ENCODE measurements at regions not wholly inside any gene's neighbourhood (a gene's known extent, or its start where the extent isn't known, plus 50 kb on each side); places are given as distances from the start of the nearest gene placed in this dataset.

DNA sequence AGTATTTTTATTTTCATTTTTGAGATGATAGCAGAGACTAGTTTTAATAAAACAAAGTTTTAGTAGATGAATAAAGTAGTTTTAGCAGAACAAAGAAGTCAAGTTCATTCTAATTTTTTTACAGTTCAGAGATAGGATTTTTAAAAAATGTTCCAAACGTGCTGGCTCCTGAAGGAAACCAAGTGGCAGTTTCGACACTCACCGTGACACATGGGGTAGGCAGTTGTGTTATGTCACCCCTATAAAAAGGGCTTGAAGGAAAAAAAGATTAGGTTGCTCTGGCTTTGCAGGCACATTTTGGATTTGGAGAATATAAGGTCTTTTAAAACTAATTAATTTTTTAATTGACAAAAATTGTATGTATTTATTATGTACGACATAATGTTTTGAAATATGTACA, 305.2 kb downstream of the NDFIP2 start:
- WGBS, 2 donors (ENCODE audit: extremely low coverage in 2 of 2, insufficient read length in 2 of 2, insufficient replicate concordance in 1 of 2), result no CpG with 5 or more reads among the region's 4 CpGs

DNA sequence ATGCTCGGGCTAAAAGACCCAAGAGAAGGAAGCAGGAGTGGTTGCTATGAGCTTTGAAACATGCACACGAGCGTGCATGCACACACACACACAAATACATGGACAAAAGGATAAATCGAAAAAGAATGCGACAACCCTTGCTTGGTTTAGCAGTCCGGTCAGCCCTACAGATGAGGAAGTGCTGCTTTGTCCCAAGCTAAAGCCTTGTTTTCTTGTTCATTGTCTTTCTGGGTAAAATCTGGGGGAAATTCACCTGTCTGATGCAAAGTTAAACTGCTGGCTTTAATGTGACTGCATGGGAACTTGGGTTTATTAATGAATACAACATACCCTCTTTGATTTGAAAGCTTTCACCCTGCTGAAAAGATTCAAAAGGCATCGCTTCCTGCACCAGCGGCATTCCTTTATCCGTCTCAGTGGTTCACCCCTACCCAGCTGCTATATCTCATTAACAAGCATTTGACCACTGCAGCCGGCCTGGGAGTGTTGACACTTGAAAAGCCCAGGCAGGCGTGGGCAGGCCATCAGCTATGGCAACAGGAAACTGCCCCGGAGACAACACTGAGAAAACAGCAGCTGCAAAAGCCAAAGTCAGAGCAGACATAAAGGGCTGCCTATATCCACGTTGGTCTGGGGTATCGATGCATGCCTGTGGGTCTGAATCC, 301.7 kb downstream of the NDFIP2 start:
- Histone ChIP-seq H2AFZ (ENCODE audit: low read length) (peak overlapping the region; percentile 54), H2BK15ac (ENCODE audit: low read length) (no peak overlapping the region), H3K27ac (replicated peaks; ENCODE audit: low read length) (peak overlapping the region; percentile 81), H3K4me1 (ENCODE audit: control insufficient read depth in 2 of 2, insufficient read depth in 1 of 2, low read depth in 1 of 2, low read length in 2 of 2) (peaks cover 11 to 29% of the 10 kb centered on the region in 2 donors), H3K23ac (ENCODE audit: low read depth, low read length, poor library complexity) (no peak overlapping the region), H2BK5ac (ENCODE audit: low read length) (no peak overlapping the region), H4K8ac (ENCODE audit: low read depth, low read length) (no peak overlapping the region), H3K36me3 (replicated peaks in 1 of 2; ENCODE audit: control insufficient read depth in 2 of 2, insufficient read depth in 2 of 2, low read length in 2 of 2) (no peaks in the 10 kb centered on the region), H3K9me3 (replicated peaks in 1 of 2; ENCODE audit: control insufficient read depth in 2 of 2, insufficient read depth in 1 of 2, low read depth in 1 of 2, low read length in 2 of 2) (peaks cover 0 to 1% of the 10 kb centered on the region in 2 donors), H3K4me2 (ENCODE audit: insufficient read depth, low read length, poor library complexity, severe bottlenecking) (no peak overlapping the region), H3K18ac (ENCODE audit: low read length) (no peak overlapping the region), H3K4me3 (ENCODE audit: low read length in 2 of 2) (peak overlapping the region in 1 of 2 donors; percentile 29), H2AK5ac (ENCODE audit: low read depth, low read length) (no peak overlapping the region), H3K27me3 (ENCODE audit: control insufficient read depth in 3 of 3, insufficient read depth in 3 of 3, low read depth in 1 of 3, low read length in 3 of 3) (no peaks in the 10 kb centered on the region), H2BK12ac (ENCODE audit: low read length) (no peak overlapping the region), H3K79me1 (ENCODE audit: low read depth, low read length) (no peaks in the 10 kb centered on the region), H3K4ac (ENCODE audit: low read length) (no peak overlapping the region), H3K9ac (ENCODE audit: low read depth, low read length, poor library complexity) (no peak overlapping the region), H2BK120ac (ENCODE audit: low read depth, low read length) (no peak overlapping the region), H3K14ac (ENCODE audit: low read length) (no peak overlapping the region), H4K91ac (ENCODE audit: low read depth, low read length, poor library complexity) (no peak overlapping the region)
- WGBS, 2 donors (ENCODE audit: extremely low coverage in 2 of 2, insufficient read length in 2 of 2, insufficient replicate concordance in 1 of 2), result no CpG with 5 or more reads among the region's 14 CpGs
- DNase-seq (ENCODE audit: low spot score), result peak; percentile 85

More for the DNA sequence above, 305.2 kb downstream of the NDFIP2 start:
- no peak overlapping the region for H3K14ac ChIP-seq (ENCODE audit: low read length)
- no peak overlapping the region for H3K18ac ChIP-seq (ENCODE audit: low read length)
- H2AFZ ChIP-seq (ENCODE audit: low read length), result no peak overlapping the region
- H2AK5ac ChIP-seq (ENCODE audit: low read depth, low read length), result no peak overlapping the region
- no peak for DNase-seq (ENCODE audit: low spot score)
- no peak overlapping the region for H3K23ac ChIP-seq (ENCODE audit: low read depth, low read length, poor library complexity)
- H2BK15ac ChIP-seq (ENCODE audit: low read length), result no peak overlapping the region
- no peak overlapping the region for H4K91ac ChIP-seq (ENCODE audit: low read depth, low read length, poor library complexity)
- no peak overlapping the region for H2BK120ac ChIP-seq (ENCODE audit: low read depth, low read length)
- peaks cover 6 to 24% of the 10 kb centered on the region in 2 donors for H3K4me1 ChIP-seq (ENCODE audit: control insufficient read depth in 2 of 2, insufficient read depth in 1 of 2, low read depth in 1 of 2, low read length in 2 of 2)
- H4K8ac ChIP-seq (ENCODE audit: low read depth, low read length), result no peak overlapping the region
- H3K4me3 ChIP-seq (ENCODE audit: low read length in 2 of 2), result no peak overlapping the region
- H2BK5ac ChIP-seq (ENCODE audit: low read length), result no peak overlapping the region
- no peak overlapping the region for H3K9ac ChIP-seq (ENCODE audit: low read depth, low read length, poor library complexity)
- H2BK12ac ChIP-seq (ENCODE audit: low read length), result no peak overlapping the region
- H3K79me1 ChIP-seq (ENCODE audit: low read depth, low read length), result no peaks in the 10 kb centered on the region
- no peak overlapping the region for H3K27ac ChIP-seq (replicated peaks; ENCODE audit: low read length)
- no peak overlapping the region for H3K4me2 ChIP-seq (ENCODE audit: insufficient read depth, low read length, poor library complexity, severe bottlenecking)
- H3K9me3 ChIP-seq (replicated peaks in 1 of 2; ENCODE audit: control insufficient read depth in 2 of 2, insufficient read depth in 1 of 2, low read depth in 1 of 2, low read length in 2 of 2), result peaks cover 3 to 22% of the 10 kb centered on the region in 2 donors
- no peaks in the 10 kb centered on the region for H3K27me3 ChIP-seq (ENCODE audit: control insufficient read depth in 3 of 3, insufficient read depth in 3 of 3, low read depth in 1 of 3, low read length in 3 of 3)
- H3K4ac ChIP-seq (ENCODE audit: low read length), result no peak overlapping the region
- no peaks in the 10 kb centered on the region for H3K36me3 ChIP-seq (replicated peaks in 1 of 2; ENCODE audit: control insufficient read depth in 2 of 2, insufficient read depth in 2 of 2, low read length in 2 of 2)

- Histone ChIP-seq H2AFZ (ENCODE audit: low read length) (peak overlapping the region; percentile 54), H3K4ac (ENCODE audit: low read length) (no peak overlapping the region), H3K4me2 (ENCODE audit: insufficient read depth, low read length, poor library complexity, severe bottlenecking) (no peak overlapping the region), H2BK15ac (ENCODE audit: low read length) (no peak overlapping the region), H3K27ac (replicated peaks; ENCODE audit: low read length) (peak overlapping the region; percentile 81), H4K91ac (ENCODE audit: low read depth, low read length, poor library complexity) (no peak overlapping the region), H2AK5ac (ENCODE audit: low read depth, low read length) (no peak overlapping the region), H3K4me1 (ENCODE audit: control insufficient read depth in 2 of 2, insufficient read depth in 1 of 2, low read depth in 1 of 2, low read length in 2 of 2) (peaks cover 11 to 29% of the 10 kb centered on the region in 2 donors), H3K18ac (ENCODE audit: low read length) (peak overlapping the region; percentile 76), H4K8ac (ENCODE audit: low read depth, low read length) (no peak overlapping the region), H3K27me3 (ENCODE audit: control insufficient read depth in 3 of 3, insufficient read depth in 3 of 3, low read depth in 1 of 3, low read length in 3 of 3) (no peaks in the 10 kb centered on the region), H3K36me3 (replicated peaks in 1 of 2; ENCODE audit: control insufficient read depth in 2 of 2, insufficient read depth in 2 of 2, low read length in 2 of 2) (no peaks in the 10 kb centered on the region), H3K4me3 (ENCODE audit: low read length in 2 of 2) (peak overlapping the region in 1 of 2 donors; percentile 29), H2BK12ac (ENCODE audit: low read length) (no peak overlapping the region), H2BK5ac (ENCODE audit: low read length) (no peak overlapping the region), H3K79me1 (ENCODE audit: low read depth, low read length) (no peaks in the 10 kb centered on the region), H3K9ac (ENCODE audit: low read depth, low read length, poor library complexity) (no peak overlapping the region), H2BK120ac (ENCODE audit: low read depth, low read length) (no peak overlapping the region), H3K9me3 (replicated peaks in 1 of 2; ENCODE audit: control insufficient read depth in 2 of 2, insufficient read depth in 1 of 2, low read depth in 1 of 2, low read length in 2 of 2) (no peaks in the 10 kb centered on the region), H3K14ac (ENCODE audit: low read length) (no peak overlapping the region), H3K23ac (ENCODE audit: low read depth, low read length, poor library complexity) (no peak overlapping the region)
- WGBS, 2 donors (ENCODE audit: extremely low coverage in 2 of 2, insufficient read length in 2 of 2, insufficient replicate concordance in 1 of 2), result no CpG with 5 or more reads among the region's 5 CpGs
- no peak for DNase-seq (ENCODE audit: low spot score)
Measured at GRCh38 chr13:79781829-79782540, 301.0 kb downstream of the NDFIP2 start.

DNA sequence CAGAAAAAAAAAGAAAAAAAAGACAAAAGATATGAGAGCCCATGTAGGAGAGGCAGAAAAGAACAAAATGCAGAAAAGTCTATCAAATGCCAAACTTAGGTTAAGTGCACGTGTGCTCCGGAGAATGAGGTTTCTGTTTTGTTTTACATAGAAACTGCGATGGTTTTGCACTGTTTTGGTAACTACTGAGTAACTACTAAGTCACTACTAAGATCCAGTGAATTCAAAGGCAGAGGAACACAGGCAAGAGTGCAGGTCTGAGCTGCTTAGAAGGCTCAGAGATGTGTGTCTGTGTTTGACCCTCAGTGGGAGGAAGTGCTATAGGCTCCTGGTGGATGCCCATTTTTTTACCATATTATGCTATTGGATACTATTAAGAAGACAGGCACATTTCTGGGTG, 299.3 kb downstream of the NDFIP2 start:
- no peak for DNase-seq (ENCODE audit: low spot score)
- no peak overlapping the region for H3K14ac ChIP-seq (ENCODE audit: low read length)
- WGBS, 2 donors (ENCODE audit: extremely low coverage in 2 of 2, insufficient read length in 2 of 2, insufficient replicate concordance in 1 of 2), result no CpG with 5 or more reads among the region's 3 CpGs
- no peaks in the 10 kb centered on the region for H3K79me1 ChIP-seq (ENCODE audit: low read depth, low read length)
- no peak overlapping the region for H3K18ac ChIP-seq (ENCODE audit: low read length)
- no peak overlapping the region for H4K8ac ChIP-seq (ENCODE audit: low read depth, low read length)
- H3K23ac ChIP-seq (ENCODE audit: low read depth, low read length, poor library complexity), result no peak overlapping the region
- H2AK5ac ChIP-seq (ENCODE audit: low read depth, low read length), result no peak overlapping the region
- H3K36me3 ChIP-seq (replicated peaks in 1 of 2; ENCODE audit: control insufficient read depth in 2 of 2, insufficient read depth in 2 of 2, low read length in 2 of 2), result no peaks in the 10 kb centered on the region
- no peaks in the 10 kb centered on the region for H3K9me3 ChIP-seq (replicated peaks in 1 of 2; ENCODE audit: control insufficient read depth in 2 of 2, insufficient read depth in 1 of 2, low read depth in 1 of 2, low read length in 2 of 2)
- no peak overlapping the region for H3K4ac ChIP-seq (ENCODE audit: low read length)
- H2BK120ac ChIP-seq (ENCODE audit: low read depth, low read length), result no peak overlapping the region
- H3K4me1 ChIP-seq (ENCODE audit: control insufficient read depth in 2 of 2, insufficient read depth in 1 of 2, low read depth in 1 of 2, low read length in 2 of 2), result peaks cover 11 to 41% of the 10 kb centered on the region in 2 donors
- no peak overlapping the region for H3K9ac ChIP-seq (ENCODE audit: low read depth, low read length, poor library complexity)
- H2BK5ac ChIP-seq (ENCODE audit: low read length), result no peak overlapping the region
- H3K4me3 ChIP-seq (ENCODE audit: low read length in 2 of 2), result no peak overlapping the region
- H2BK12ac ChIP-seq (ENCODE audit: low read length), result no peak overlapping the region
- H2AFZ ChIP-seq (ENCODE audit: low read length), result no peak overlapping the region
- H3K27ac ChIP-seq (replicated peaks; ENCODE audit: low read length), result no peak overlapping the region
- H3K4me2 ChIP-seq (ENCODE audit: insufficient read depth, low read length, poor library complexity, severe bottlenecking), result no peak overlapping the region
- no peak overlapping the region for H4K91ac ChIP-seq (ENCODE audit: low read depth, low read length, poor library complexity)
- no peak overlapping the region for H2BK15ac ChIP-seq (ENCODE audit: low read length)
- no peaks in the 10 kb centered on the region for H3K27me3 ChIP-seq (ENCODE audit: control insufficient read depth in 3 of 3, insufficient read depth in 3 of 3, low read depth in 1 of 3, low read length in 3 of 3)

All from neuronal stem cell (in vitro differentiated cells).